Ishikawa (cell line): ENCODE measurements at regions not wholly inside any gene's neighbourhood (a gene's known extent, or its start where the extent isn't known, plus 50 kb on each side); places are given as distances from the start of the nearest gene placed in this dataset.

Source experiments
- CEBPB ChIP-seq: IDR thresholded peaks from 2 replicates; pipeline ENCODE4 v1.6.1; 2012
- CREB1 ChIP-seq: IDR thresholded peaks from 2 replicates; pipeline ENCODE4 v1.6.1; 2012; ENCODE audit warnings: low read depth
- EGR1 ChIP-seq: IDR thresholded peaks from 2 replicates; pipeline ENCODE4 v1.6.1; 2012
- EP300 ChIP-seq: IDR thresholded peaks from 2 replicates; pipeline ENCODE4 v1.6.1; 2012; ENCODE audit warnings: borderline replicate concordance
- FOXM1 ChIP-seq: IDR thresholded peaks from 2 replicates; pipeline ENCODE4 v1.6.1; 2012; ENCODE audit warnings: low read depth, borderline replicate concordance
- NFIC ChIP-seq: IDR thresholded peaks from 2 replicates; pipeline ENCODE4 v1.6.1; 2012
- RAD21 ChIP-seq: IDR thresholded peaks from 2 replicates; pipeline ENCODE4 v1.6.1; 2012; ENCODE audit warnings: low read depth
- TAF1 ChIP-seq: IDR thresholded peaks from 2 replicates; pipeline ENCODE4 v1.6.1; 2012; ENCODE audit warnings: low read depth, mild to moderate bottlenecking
- TCF12 ChIP-seq: IDR thresholded peaks from 2 replicates; pipeline ENCODE4 v1.6.1; 2012; ENCODE audit warnings: low read depth
- TEAD4 ChIP-seq: IDR thresholded peaks from 2 replicates; pipeline ENCODE4 v1.6.1; 2012
- USF1 ChIP-seq: IDR thresholded peaks from 2 replicates; pipeline ENCODE4 v1.6.1; 2012
- YY1 ChIP-seq: IDR thresholded peaks from 2 replicates; pipeline ENCODE4 v1.6.1; 2012; ENCODE audit warnings: low read depth
- ZBTB7A ChIP-seq: IDR thresholded peaks from 2 replicates; pipeline ENCODE4 v1.6.1; 2012; ENCODE audit warnings: low read depth
- TF ChIP-seq, protein P1 (sequence below): IDR thresholded peaks from 2 replicates; pipeline ENCODE4 v1.6.1; 2012
- TF ChIP-seq, protein P2 (sequence below): IDR thresholded peaks from 2 replicates; pipeline ENCODE4 v1.6.1; 2012; ENCODE audit warnings: low read depth, mild to moderate bottlenecking

DNA sequence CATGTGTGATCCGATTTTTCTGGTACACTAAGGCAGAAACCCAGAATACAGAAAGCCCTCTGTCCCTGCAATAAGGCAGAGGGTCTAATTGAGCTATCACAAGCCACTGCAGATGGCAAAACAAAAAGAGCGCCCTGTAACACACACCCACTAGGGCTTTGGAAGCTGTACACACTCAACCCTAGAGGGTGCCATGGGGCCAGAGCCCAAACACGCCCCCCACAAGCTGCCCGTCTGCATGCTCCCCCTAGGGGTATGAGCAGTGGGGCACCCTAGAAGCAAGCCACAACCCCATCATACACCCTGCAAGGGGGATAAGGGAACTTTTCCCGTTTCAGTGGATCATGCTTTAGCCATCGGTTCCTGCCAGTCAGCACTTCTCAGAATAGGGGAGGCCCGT lies 62.2 kb upstream of the PDE10A start:
- TF ChIP-seq, protein P1, sequence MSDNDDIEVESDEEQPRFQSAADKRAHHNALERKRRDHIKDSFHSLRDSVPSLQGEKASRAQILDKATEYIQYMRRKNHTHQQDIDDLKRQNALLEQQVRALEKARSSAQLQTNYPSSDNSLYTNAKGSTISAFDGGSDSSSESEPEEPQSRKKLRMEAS: no peak
- TF ChIP-seq USF1 (no peak), CEBPB (no peak)

GRCh38 chr6:165723326-165723725 lies 60.3 kb upstream of the PDE10A start:
- TF ChIP-seq TCF12 (no peak), TEAD4 (no peak), EP300 (no peak), USF1 (no peak), EGR1 (no peak), YY1 (no peak), FOXM1 (no peak), RAD21 (no peak), CEBPB (no peak), TAF1 (no peak)
- TF ChIP-seq, protein P1: no peak
- TF ChIP-seq, protein P2, sequence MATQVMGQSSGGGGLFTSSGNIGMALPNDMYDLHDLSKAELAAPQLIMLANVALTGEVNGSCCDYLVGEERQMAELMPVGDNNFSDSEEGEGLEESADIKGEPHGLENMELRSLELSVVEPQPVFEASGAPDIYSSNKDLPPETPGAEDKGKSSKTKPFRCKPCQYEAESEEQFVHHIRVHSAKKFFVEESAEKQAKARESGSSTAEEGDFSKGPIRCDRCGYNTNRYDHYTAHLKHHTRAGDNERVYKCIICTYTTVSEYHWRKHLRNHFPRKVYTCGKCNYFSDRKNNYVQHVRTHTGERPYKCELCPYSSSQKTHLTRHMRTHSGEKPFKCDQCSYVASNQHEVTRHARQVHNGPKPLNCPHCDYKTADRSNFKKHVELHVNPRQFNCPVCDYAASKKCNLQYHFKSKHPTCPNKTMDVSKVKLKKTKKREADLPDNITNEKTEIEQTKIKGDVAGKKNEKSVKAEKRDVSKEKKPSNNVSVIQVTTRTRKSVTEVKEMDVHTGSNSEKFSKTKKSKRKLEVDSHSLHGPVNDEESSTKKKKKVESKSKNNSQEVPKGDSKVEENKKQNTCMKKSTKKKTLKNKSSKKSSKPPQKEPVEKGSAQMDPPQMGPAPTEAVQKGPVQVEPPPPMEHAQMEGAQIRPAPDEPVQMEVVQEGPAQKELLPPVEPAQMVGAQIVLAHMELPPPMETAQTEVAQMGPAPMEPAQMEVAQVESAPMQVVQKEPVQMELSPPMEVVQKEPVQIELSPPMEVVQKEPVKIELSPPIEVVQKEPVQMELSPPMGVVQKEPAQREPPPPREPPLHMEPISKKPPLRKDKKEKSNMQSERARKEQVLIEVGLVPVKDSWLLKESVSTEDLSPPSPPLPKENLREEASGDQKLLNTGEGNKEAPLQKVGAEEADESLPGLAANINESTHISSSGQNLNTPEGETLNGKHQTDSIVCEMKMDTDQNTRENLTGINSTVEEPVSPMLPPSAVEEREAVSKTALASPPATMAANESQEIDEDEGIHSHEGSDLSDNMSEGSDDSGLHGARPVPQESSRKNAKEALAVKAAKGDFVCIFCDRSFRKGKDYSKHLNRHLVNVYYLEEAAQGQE: no peak

GRCh38 chr6:165722022-165722421 lies 59.0 kb upstream of the PDE10A start:
- TF ChIP-seq NFIC: no peak
- TF ChIP-seq USF1: no peak
- no peak for TF ChIP-seq TEAD4
- no peak for TF ChIP-seq EP300
- TF ChIP-seq CREB1: no peak
- TF ChIP-seq, protein P2: no peak
- no peak for TF ChIP-seq FOXM1
- TF ChIP-seq, protein P1: no peak
- no peak for TF ChIP-seq RAD21
- TF ChIP-seq TAF1: no peak
- no peak for TF ChIP-seq EGR1
- no peak for TF ChIP-seq CEBPB
- no peak for TF ChIP-seq ZBTB7A
- TF ChIP-seq TCF12: no peak
- no peak for TF ChIP-seq YY1

DNA sequence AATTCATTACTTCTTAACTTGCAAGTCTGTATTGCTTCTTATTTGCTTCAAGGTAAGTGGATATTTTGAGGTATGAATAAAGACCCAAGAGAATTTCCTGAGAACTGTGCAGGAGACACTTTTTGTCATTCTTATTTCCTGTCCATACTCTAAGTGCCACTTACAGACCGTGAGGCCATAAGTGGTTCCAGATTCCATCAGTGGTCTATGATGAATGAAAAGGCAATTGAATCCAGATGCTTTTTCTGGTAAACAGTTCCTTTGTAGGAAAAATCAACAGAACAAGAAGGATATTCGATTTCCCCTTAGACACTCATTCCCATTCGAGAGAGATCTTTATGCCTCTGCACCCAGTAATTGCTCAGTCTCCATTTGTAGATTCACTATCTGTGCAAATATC lies 58.3 kb upstream of the PDE10A start:
- TF ChIP-seq EP300: no peak
- TF ChIP-seq FOXM1: no peak
- TF ChIP-seq CREB1: no peak

GRCh38 chr6:165718491-165718891 lies 55.5 kb upstream of the PDE10A start:
- TF ChIP-seq TCF12 (no peak), CREB1 (no peak), NFIC (no peak), RAD21 (no peak), ZBTB7A (no peak)
- TF ChIP-seq, protein P2: no peak
